Ammon's horn (tissue), 1 donor: ENCODE measurements at regions not wholly inside any gene's neighbourhood (a gene's known extent, or its start where the extent isn't known, plus 50 kb on each side); places are given as distances from the start of the nearest gene placed in this dataset.

ENCODE experiments used
- DNase-seq: peaks from one replicate; pipeline ENCODE4 v3.0.0-alpha.2; 2016; ENCODE audit warnings: low spot score

GRCh38 chr12:95412482-95413311 lies 61.3 kb upstream of the METAP2 start:
- DNase-seq = no peak

DNA sequence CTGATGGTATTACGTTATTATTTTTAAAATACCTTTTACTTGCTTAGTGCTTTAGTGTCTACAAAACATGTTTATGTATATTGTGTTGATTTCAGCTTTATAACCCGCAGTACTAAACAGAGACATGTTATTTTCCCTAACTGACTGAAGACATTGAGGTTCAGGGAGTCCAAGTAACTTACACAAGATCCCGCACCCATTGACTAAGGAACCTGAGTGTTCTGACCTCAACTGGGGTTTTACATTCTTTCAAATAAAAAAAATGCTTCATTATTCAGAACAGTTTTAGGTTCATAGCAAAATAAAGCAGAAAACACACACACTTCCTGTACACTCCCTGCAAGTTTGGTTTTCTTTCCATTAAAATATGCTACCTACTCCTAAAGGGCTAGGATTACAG lies 60.4 kb upstream of the METAP2 start:
- DNase-seq = no peak

GRCh38 chr12:95415451-95415850 lies 58.5 kb upstream of the METAP2 start:
- DNase-seq = no peak

GRCh38 chr12:95416111-95416636 lies 57.8 kb upstream of the METAP2 start:
- DNase-seq = no peak

DNA sequence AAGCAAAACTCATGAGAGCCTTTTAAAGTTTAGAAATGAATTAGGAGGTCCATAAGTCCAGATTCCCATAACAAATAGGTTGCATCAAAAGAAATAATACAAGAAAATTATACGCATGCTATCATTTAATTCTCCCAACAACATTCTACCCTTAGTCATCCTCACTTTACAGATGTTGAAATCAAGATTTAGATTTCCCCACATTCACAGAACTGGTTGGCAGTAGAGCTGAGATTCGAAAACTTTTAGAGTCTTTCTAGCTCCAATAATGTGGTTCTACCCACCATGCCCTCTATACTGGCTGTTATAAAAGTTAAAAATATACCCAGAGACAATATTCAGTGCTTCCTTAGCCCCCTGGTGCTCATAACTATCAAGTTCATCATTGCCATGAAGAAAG lies 56.6 kb upstream of the METAP2 start:
- DNase-seq = no peak

GRCh38 chr12:95418142-95418541 lies 55.8 kb upstream of the METAP2 start:
- no peak for DNase-seq
